ENCODE measurements at regions not wholly inside any gene's neighbourhood (a gene's known extent, or its start where the extent isn't known, plus 50 kb on each side); places are given as distances from the start of the nearest gene placed in this dataset.

DNA sequence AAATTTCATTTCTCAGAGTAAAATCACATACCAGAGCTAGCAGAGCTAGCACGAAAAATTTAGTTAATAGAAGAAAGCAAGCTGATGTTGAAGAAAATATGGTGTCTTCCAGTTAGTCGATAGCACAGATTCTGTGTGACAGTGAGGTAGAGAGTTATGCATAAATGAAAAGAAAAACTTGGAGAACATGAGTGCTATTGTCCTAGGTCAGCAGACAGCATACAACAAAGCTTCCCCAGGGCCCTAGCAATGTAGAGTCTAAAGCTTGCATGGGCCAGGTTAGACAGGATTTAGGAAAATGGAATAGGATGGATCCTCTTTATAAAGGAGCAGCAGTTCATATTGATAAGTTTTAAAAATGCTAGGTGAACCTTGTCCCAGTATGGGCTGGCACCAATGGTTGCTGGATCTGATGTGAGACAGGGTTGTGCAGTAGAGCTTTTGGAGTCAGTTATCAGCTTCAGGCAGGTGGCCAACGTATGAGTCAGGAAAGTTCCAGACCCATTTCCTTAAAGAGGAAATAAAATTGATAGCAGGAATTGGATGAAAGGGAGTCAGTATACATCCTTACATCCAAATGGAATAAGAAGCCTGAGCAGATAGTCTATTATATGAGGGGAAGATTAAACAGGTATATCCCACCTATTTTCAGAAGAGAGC is 277.2 kb downstream of the FRK start:
- 0% methylated on average over 3 of the region's 3 CpGs for WGBS (ENCODE audit: insufficient coverage, low coverage, missing lambda C conversion rate)
- H4K20me1 ChIP-seq (replicated peaks; ENCODE audit: control insufficient read depth, insufficient read depth, low read length), result no peaks in the 10 kb centered on the region
- DNase-seq (ENCODE audit: extremely low read depth in 1 of 4, low spot score in 3 of 4) (no peak), ATAC-seq (no peak), FAIRE-seq (no peak)
- CTCF ChIA-PET (ENCODE audit: low intra/inter-chr PET ratio), result no interaction called here
- no peak for TF ChIP-seq ZNF518B (CRISPR knock-in tag; IDR thresholded peaks at IDR 0.05)
- TF ChIP-seq, protein P1, sequence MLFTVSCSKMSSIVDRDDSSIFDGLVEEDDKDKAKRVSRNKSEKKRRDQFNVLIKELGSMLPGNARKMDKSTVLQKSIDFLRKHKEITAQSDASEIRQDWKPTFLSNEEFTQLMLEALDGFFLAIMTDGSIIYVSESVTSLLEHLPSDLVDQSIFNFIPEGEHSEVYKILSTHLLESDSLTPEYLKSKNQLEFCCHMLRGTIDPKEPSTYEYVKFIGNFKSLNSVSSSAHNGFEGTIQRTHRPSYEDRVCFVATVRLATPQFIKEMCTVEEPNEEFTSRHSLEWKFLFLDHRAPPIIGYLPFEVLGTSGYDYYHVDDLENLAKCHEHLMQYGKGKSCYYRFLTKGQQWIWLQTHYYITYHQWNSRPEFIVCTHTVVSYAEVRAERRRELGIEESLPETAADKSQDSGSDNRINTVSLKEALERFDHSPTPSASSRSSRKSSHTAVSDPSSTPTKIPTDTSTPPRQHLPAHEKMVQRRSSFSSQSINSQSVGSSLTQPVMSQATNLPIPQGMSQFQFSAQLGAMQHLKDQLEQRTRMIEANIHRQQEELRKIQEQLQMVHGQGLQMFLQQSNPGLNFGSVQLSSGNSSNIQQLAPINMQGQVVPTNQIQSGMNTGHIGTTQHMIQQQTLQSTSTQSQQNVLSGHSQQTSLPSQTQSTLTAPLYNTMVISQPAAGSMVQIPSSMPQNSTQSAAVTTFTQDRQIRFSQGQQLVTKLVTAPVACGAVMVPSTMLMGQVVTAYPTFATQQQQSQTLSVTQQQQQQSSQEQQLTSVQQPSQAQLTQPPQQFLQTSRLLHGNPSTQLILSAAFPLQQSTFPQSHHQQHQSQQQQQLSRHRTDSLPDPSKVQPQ (CRISPR knock-in tag; IDR thresholded peaks at IDR 0.05; ENCODE audit: borderline replicate concordance), result no peak
- TF ChIP-seq, protein P2, sequence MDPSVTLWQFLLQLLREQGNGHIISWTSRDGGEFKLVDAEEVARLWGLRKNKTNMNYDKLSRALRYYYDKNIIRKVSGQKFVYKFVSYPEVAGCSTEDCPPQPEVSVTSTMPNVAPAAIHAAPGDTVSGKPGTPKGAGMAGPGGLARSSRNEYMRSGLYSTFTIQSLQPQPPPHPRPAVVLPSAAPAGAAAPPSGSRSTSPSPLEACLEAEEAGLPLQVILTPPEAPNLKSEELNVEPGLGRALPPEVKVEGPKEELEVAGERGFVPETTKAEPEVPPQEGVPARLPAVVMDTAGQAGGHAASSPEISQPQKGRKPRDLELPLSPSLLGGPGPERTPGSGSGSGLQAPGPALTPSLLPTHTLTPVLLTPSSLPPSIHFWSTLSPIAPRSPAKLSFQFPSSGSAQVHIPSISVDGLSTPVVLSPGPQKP (CRISPR knock-in tag; IDR thresholded peaks at IDR 0.05), result no peak
- TF ChIP-seq SMC3 (conservative IDR thresholded peaks at IDR 0.05; ENCODE audit: insufficient read depth, low read depth, low read length), result no peak
- TF ChIP-seq, protein P3, sequence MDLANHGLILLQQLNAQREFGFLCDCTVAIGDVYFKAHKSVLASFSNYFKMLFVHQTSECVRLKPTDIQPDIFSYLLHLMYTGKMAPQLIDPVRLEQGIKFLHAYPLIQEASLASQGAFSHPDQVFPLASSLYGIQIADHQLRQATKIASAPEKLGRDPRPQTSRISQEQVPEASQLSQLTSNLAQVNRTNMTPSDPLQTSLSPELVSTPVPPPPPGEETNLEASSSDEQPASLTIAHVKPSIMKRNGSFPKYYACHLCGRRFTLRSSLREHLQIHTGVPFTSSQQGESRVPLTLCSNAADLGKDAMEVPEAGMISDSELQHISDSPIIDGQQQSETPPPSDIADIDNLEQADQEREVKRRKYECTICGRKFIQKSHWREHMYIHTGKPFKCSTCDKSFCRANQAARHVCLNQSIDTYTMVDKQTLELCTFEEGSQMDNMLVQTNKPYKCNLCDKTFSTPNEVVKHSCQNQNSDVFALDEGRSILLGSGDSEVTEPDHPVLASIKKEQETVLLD (IDR thresholded peaks at IDR 0.05), result no peak
- TF ChIP-seq, protein P4, sequence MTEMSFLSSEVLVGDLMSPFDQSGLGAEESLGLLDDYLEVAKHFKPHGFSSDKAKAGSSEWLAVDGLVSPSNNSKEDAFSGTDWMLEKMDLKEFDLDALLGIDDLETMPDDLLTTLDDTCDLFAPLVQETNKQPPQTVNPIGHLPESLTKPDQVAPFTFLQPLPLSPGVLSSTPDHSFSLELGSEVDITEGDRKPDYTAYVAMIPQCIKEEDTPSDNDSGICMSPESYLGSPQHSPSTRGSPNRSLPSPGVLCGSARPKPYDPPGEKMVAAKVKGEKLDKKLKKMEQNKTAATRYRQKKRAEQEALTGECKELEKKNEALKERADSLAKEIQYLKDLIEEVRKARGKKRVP (CRISPR knock-in tag; IDR thresholded peaks at IDR 0.05), result no peak
- TF ChIP-seq PML (IDR thresholded peaks at IDR 0.05; ENCODE audit: low read length), result no peak
- no peak overlapping the region for H3K4me2 ChIP-seq (ENCODE audit: insufficient read depth, low read length)
- H3K9me1 ChIP-seq (ENCODE audit: control insufficient read depth, insufficient read depth, low read length), result no peaks in the 10 kb centered on the region
- no peak overlapping the region for H3K4me3 ChIP-seq
- no peaks in the 10 kb centered on the region for H3K27me3 ChIP-seq (ENCODE audit: control insufficient read depth in 2 of 2, insufficient read depth in 2 of 2, low read length in 2 of 2)
- no peak overlapping the region for H2AFZ ChIP-seq (ENCODE audit: low read depth, low read length)
- no peak overlapping the region for H3K27ac ChIP-seq (ENCODE audit: extremely low read depth, low read depth, low read length)
- no peaks in the 10 kb centered on the region for H3K4me1 ChIP-seq (replicated peaks in 1 of 2; ENCODE audit: control insufficient read depth in 2 of 2, insufficient read depth in 2 of 2, low read length in 2 of 2)
- in situ Hi-C loops (cut with MboI), result no loop called here
- no peaks in the 10 kb centered on the region for H3K36me3 ChIP-seq (ENCODE audit: control insufficient read depth, insufficient read depth, low read length)
- BruUV-seq (replicated peaks), result no TSS peak
- H3K9ac ChIP-seq (ENCODE audit: insufficient read depth in 1 of 2, low read depth in 2 of 2, low read length in 2 of 2), result no peak overlapping the region
- POLR2A ChIA-PET, result interaction anchor here (0.7 kb wide), 1 partner anchor 75 kb away, joined by 4 read pairs; no protein-coding TSS in a partner anchor
- intact Hi-C loops (cut with micrococcal nuclease), result no loop called here
- no peaks in the 10 kb centered on the region for H3K9me3 ChIP-seq (replicated peaks; ENCODE audit: control insufficient read depth, insufficient read depth, low read depth, low read length)
- no peaks in the 10 kb centered on the region for H3K79me2 ChIP-seq (ENCODE audit: control insufficient read depth, insufficient read depth, low read length)

Data from K562 (cell line).